ENCODE measurements at regions not wholly inside any gene's neighbourhood (a gene's known extent, or its start where the extent isn't known, plus 50 kb on each side); places are given as distances from the start of the nearest gene placed in this dataset.

DNA sequence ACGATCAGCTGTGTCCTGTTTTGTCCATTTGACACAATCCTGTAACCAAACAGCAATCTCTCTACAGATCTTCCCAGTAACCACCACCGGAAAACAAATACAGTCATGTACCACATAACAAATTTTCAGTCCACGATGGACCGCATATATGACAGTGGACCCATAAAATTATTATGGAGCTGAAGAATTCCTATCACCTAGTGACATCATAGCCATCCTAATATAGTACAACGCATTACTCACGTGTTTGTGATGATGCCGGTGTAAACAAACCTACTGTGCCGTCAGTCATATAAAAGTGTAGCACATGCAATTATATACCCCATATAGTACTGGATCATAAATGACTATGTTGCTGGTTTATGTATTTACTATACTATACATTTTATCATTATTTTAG lies 133.7 kb upstream of the EDNRA start:
- TF ChIP-seq, protein P1, sequence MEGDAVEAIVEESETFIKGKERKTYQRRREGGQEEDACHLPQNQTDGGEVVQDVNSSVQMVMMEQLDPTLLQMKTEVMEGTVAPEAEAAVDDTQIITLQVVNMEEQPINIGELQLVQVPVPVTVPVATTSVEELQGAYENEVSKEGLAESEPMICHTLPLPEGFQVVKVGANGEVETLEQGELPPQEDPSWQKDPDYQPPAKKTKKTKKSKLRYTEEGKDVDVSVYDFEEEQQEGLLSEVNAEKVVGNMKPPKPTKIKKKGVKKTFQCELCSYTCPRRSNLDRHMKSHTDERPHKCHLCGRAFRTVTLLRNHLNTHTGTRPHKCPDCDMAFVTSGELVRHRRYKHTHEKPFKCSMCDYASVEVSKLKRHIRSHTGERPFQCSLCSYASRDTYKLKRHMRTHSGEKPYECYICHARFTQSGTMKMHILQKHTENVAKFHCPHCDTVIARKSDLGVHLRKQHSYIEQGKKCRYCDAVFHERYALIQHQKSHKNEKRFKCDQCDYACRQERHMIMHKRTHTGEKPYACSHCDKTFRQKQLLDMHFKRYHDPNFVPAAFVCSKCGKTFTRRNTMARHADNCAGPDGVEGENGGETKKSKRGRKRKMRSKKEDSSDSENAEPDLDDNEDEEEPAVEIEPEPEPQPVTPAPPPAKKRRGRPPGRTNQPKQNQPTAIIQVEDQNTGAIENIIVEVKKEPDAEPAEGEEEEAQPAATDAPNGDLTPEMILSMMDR (IDR thresholded peaks at IDR 0.05): no peak
- TF ChIP-seq POLR2A (IDR thresholded peaks at IDR 0.05): no peak
